DMS 273 (cell line): ENCODE measurements at regions not wholly inside any gene's neighbourhood (a gene's known extent, or its start where the extent isn't known, plus 50 kb on each side); places are given as distances from the start of the nearest gene placed in this dataset.
"Not testable (repeated sequence)": the region's sequence is repeated elsewhere in the genome, so short reads cannot be mapped to it uniquely, and the experiment has no call there.

Experiments
- DNase-seq: peaks from one replicate; lab custom pipeline; 2025; ENCODE audit not compliant: unreplicated experiment; lab: John Stamatoyannopoulos, UW

DNA sequence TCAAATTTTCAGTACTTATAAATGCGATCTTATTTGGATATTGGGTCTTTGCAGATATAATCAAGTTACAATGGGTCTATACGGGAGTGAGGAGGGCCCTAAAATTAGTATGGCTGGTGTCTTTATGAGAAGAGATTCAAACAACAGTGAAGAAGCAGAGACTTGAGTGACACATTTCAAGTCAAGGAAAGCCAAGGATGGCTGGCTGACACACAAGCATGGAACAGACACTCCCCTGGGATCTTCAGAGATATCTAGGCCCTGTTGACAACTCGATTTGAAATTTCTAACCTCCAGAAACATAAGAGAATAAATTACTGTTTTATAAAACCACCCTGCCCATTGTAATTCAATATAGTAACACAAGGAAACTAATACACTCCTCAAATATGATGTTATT is 1886.0 kb upstream of the PCDH7 start:
- DNase-seq = no peak

- DNase-seq = no peak
These were observed 1884.7 kb upstream of the PCDH7 start for GRCh38 chr4:28835501-28835900.

DNA sequence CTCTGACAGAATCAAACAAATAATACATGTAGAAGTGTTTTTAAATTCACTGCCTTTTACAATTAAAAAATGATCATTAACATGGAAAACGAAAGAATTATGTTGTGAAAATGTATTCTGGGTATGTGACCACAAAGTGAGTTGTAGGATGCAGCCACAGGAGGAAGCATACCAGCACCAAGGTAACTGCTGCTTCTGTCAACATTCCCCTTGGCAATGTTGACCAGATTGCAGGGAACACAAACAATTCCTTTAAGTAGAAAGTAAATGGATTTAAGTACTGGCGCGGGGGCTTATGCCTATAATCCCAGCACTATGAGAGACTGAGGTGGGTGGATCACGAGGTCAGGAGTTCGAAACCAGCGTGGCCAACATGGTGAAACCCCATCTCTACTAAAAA is 1877.9 kb upstream of the PCDH7 start:
- no peak for DNase-seq

GRCh38 chr4:28845158-28845557 is 1875.0 kb upstream of the PCDH7 start:
- no peak for DNase-seq

DNA sequence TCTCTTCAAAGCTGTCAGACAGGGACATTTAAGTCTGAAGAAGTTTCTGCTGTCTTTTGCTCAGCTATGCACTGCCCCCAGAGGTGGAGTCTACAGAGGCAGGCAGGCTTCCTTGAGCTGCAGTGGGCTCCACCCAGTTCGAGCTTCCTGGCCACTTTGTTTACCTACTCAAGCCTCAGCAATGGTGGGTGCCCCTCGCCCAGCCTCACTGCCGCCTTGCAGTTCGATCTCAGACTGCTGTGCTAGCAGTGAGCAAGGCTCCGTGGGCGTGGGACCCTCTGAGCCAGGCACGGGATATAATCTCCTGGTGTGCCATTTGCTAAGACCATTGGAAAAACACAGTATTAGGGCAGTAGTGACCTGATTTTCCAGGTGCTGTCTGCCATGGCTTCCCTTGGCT is 1863.1 kb upstream of the PCDH7 start:
- DNase-seq = not testable (repeated sequence)

GRCh38 chr4:28868841-28869240 is 1851.3 kb upstream of the PCDH7 start:
- no peak for DNase-seq

- DNase-seq = no peak
These were observed 1841.0 kb upstream of the PCDH7 start for GRCh38 chr4:28879178-28879577.

DNA sequence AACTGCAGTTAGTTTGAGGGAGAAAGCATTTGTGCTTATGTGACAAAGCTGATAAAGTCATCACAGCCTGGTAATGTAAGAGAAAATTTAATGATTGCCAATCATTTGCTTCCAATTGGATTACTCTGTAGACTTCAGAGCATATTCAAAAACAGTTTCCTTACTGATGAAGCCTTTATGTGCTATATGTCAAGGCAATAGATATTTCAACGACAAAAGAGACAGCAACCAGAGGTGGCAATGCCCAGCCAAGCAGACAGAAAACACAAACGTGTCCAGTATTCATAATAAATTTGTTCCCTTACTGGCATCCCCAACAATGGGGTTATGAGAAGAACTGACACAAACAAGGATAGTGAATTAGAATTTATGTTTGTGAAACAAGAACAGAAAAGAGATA is 1840.3 kb upstream of the PCDH7 start:
- no peak for DNase-seq

DNA sequence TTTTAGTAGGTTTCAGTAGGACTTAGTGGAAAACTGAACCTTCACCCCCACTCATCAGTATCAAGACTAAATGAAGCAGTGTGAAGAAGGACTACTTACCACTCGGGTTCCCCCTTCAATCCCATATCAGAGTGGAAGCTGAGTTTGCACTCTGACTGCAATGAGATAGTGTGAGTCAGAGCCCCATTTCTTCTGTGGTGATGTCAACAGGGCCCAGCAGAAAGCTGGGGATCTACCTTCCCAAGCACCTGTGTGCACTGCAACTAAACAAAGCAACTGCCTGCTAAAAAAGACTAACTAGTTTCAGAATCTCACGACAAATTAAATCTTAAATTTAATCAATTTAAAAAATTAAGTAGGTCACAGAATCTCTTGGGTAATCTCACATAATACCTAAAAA is 1837.0 kb upstream of the PCDH7 start:
- DNase-seq = no peak

DNA sequence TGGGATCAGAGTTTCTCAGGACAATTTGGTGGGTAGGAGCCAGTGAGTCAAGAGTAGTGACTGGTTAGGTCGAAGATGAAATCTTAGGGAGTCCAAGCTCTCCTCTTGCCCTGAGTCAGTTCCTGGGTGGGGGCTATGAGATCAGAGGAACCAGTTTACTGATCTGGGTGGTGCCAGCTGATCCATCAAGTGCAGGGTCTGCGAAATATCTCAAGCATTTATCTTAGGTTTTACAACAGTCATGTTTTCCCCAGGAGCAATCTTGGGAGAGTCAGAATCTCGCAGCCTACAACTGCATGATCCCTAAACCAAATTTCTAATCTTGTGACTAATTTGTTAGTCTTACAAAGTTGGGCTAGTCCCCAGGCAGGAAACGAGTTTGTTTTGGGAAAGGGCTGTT is 1833.2 kb upstream of the PCDH7 start:
- no peak for DNase-seq

DNA sequence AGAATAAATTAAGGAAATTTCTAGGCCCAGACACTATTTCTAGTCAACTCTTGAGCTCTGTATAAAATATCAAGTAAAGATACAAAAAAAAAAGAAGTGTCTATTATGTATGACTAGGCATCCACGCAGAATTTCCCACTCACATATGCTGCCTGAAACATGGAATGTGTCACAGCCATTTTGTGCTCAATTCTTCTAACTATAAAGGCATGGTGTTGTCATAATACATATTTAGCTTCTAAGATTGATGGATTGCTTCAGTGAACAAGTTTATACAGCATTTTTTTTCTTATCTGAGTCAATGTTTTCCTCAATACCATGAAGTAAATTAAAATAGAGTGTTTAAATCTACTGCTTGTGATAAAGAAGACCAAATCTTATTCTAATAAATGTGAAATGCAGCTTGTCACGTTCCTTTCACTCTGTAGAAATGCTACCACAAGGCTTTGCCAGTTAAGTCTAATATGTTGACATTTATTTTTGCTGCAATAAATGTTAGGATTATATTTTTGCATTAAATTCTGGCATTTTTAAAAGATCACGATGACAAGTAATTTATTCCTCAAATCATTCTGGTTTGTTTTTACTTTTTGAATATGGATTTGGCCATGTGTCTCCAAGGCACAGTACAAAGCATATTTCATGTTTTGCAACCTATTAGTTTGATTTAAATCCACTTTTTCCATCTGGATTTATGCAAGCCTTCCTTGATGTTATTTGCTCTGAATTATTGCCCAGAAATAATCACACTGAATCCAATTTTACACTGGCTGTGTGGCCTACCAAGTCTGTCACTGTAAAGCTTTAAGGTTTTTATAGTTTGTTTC is 1829.0 kb upstream of the PCDH7 start:
- no peak for DNase-seq

DNA sequence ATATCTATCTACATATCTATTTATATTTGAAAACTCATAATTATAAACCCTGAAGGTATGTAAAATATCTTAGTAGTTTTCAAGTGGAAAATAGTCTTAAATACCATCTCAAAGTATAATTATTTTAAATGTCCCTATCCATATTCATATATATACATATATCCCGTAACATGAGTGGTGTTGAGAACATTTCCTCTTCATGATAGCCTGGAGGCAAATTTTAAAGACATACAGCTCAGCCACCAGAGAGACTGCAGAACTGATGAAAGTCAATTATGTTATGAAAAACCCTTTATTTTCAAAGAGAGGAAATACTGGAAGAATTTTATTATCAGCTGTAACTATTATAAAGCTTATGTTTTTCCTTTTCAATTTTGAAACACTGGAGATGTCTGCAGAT is 1806.7 kb upstream of the PCDH7 start:
- no peak for DNase-seq

DNA sequence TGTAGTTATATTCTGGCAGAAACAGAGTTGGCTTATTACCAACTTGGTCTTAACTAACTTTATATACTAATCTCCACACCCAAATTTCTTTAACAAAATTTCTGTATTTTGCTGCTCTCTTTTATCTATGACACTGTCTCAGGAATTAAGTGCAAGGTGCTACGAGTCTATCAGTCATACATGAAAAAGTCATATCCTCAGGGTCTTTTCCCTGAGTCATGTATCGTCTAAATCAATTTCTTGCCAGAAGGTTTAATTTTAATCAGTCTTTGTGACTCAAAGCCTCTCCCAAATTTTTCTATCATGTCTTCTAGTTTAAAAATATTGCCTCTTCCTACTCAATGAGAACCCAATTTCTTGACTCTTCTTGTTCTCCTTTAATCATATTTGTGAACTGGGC is 1803.6 kb upstream of the PCDH7 start:
- DNase-seq = no peak

DNA sequence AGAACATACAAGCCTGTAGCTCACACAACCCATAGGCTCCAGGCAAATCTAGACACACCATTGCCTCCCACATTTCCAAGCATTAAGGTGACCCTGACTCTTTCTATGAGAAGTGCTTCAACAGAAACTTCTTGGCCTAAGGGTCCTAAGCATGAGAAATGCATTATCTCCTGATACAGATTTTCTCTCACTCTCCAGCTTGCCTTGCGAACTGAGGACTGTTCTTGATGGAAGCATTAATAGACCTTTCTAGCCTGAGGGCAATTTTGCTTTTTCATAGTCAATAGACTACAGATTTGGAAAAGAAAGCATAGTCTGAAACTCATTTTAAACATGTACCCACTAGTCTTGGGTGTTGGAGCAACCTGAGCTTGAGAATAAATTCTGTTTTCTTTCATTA is 1801.3 kb upstream of the PCDH7 start:
- DNase-seq = no peak

GRCh38 chr4:28921886-28922285 is 1798.3 kb upstream of the PCDH7 start:
- no peak for DNase-seq

DNA sequence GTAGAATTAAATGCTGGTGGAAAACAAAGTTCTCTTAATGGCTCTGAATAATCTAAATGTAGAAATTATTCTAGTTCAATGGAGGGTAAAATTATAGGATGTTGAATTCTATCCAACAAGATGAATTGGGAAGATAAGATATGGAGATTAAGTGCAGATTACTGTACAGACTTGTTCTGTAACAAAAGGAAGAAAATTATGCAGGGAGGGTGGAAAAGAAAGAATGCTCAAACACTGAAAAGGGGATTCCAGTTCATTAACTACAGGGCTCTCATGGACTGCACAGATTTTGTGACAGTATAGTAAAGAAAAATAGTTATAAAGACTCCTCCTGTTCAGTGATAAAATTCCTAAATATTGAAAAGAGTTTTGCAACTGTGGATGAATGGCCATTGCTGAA is 1794.0 kb upstream of the PCDH7 start:
- no peak for DNase-seq

DNA sequence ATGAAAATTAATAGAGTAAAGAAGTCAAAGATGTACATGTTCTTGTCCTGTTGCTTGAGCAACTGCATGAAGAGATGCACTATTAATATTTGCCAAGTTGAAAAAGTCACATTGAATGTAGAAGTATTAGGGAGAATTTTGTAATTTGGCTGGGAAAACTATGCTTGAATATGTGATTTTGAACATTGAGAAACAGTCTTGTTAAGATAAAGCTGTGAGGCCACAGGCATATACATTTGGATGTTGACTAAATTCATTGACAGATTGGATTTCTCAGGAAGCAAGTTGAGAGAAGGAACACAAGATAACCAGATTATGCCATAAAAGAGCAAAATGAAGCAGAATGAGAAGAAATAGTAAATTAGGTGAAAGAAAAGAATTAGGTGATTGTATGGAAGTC is 1777.5 kb upstream of the PCDH7 start:
- no peak for DNase-seq

DNA sequence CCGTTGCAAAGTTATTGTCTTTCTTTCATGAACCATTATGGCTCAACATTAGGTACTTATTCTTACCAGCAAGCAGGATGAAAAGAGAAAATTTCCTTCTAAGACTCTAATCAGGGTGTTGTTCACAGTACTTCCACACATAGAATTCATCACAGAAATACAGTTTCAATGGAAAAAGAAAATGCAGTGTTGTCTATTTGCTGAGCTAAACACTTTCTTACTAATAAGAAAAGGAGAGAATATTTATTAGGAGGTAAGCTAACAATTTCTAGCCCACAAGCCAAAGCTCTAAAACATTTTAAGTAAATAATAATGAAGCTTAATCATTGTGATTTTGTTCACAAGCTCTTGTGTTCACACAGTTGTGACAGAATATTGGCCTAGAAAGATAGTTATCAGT is 1772.8 kb upstream of the PCDH7 start:
- DNase-seq = no peak

DNA sequence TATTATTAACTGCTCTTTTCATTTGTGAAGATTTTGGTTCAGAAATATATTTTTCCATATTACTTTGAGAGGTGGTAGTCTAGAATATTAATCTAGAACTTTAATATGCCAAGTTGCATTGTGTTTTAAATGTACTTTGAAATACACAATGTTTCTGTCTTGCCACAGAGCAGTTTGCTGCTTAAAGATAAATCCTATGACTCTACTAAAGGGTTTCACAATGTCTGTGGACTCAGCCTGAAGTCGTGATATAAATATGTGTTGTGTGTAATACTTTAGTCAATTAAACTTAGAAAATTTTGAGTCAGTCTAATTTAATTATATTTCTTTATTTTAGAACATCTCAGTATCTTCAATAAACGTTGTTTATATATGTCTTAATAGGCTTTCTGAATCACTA is 1771.7 kb upstream of the PCDH7 start:
- DNase-seq = no peak

- DNase-seq = no peak
These were observed 1753.2 kb upstream of the PCDH7 start for GRCh38 chr4:28966982-28967381.

GRCh38 chr4:28973587-28974350 is 1746.4 kb upstream of the PCDH7 start:
- DNase-seq = no peak

DNA sequence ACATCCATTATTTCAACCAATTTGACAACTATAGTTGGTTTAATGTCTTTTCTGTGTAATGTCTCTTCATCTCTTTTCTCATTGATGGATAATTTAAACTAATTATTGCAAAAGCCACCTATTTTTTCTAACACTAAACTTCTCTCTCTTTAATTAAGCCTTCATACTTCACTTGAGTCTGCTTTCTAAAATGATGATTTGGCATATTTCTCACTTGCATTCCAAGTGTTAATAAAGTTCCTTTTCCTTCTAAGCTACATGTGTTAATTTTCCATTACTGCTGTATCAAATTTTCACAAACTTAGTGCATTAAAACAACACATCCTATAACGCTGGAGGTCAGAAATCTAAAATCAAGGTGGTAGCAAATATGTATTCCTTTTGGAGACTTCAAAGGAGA is 1743.8 kb upstream of the PCDH7 start:
- no peak for DNase-seq

GRCh38 chr4:29002151-29002550 is 1718.0 kb upstream of the PCDH7 start:
- no peak for DNase-seq
